ENCODE measurements at regions not wholly inside any gene's neighbourhood (a gene's known extent, or its start where the extent isn't known, plus 50 kb on each side); places are given as distances from the start of the nearest gene placed in this dataset.
"Not testable (repeated sequence)": the region's sequence is repeated elsewhere in the genome, so short reads cannot be mapped to it uniquely, and the experiment has no call there.

- TF ChIP-seq, protein P1, sequence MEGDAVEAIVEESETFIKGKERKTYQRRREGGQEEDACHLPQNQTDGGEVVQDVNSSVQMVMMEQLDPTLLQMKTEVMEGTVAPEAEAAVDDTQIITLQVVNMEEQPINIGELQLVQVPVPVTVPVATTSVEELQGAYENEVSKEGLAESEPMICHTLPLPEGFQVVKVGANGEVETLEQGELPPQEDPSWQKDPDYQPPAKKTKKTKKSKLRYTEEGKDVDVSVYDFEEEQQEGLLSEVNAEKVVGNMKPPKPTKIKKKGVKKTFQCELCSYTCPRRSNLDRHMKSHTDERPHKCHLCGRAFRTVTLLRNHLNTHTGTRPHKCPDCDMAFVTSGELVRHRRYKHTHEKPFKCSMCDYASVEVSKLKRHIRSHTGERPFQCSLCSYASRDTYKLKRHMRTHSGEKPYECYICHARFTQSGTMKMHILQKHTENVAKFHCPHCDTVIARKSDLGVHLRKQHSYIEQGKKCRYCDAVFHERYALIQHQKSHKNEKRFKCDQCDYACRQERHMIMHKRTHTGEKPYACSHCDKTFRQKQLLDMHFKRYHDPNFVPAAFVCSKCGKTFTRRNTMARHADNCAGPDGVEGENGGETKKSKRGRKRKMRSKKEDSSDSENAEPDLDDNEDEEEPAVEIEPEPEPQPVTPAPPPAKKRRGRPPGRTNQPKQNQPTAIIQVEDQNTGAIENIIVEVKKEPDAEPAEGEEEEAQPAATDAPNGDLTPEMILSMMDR (IDR thresholded peaks at IDR 0.05), result not testable (repeated sequence)
- not testable (repeated sequence) for TF ChIP-seq POLR2A (IDR thresholded peaks at IDR 0.05)
These were observed 118.4 kb downstream of the PCDH10 start for GRCh38 chr4:133267506-133267905.

Measured in adrenal gland (tissue), 5 donors.